BE2C (cell line): ENCODE measurements at regions not wholly inside any gene's neighbourhood (a gene's known extent, or its start where the extent isn't known, plus 50 kb on each side); places are given as distances from the start of the nearest gene placed in this dataset.

Experiments used
- DNase-seq: peaks from one replicate; pipeline ENCODE4 v3.0.0-alpha.2; 2020
- H3K27me3 ChIP-seq: fragments of 250-450 bp; sonication (Bioruptor Pico); 2 replicates; pipeline ENCODE4 v1.5.1; 2020; ENCODE audit warnings: mild to moderate bottlenecking
- H3K36me3 ChIP-seq: fragments of 250-450 bp; sonication (Bioruptor Pico); 2 replicates; pipeline ENCODE4 v1.5.1; 2020; ENCODE audit warnings: mild to moderate bottlenecking
- H3K4me1 ChIP-seq: fragments of 250-450 bp; sonication (Bioruptor Pico); 2 replicates; pipeline ENCODE4 v1.5.1; 2020
- H3K4me3 ChIP-seq: 2 replicates; pipeline ENCODE4 v1.5.1; 2011; ENCODE audit warnings: low read depth, low read length
- H3K9me3 ChIP-seq: fragments of 250-450 bp; sonication (Bioruptor Pico); 2 replicates; pipeline ENCODE4 v1.5.1; 2020
- TF ChIP-seq, protein P1 (sequence below): IDR thresholded peaks from 2 replicates; pipeline ENCODE4 v1.5.1; 2012; ENCODE audit warnings: mild to moderate bottlenecking, low read depth, low read length

- no peaks in the 10 kb centered on the region for H3K36me3 ChIP-seq
- H3K9me3 ChIP-seq: no peaks in the 10 kb centered on the region
- no peaks in the 10 kb centered on the region for H3K27me3 ChIP-seq
- no peak for DNase-seq
- H3K4me1 ChIP-seq: no peaks in the 10 kb centered on the region
- TF ChIP-seq, protein P1, sequence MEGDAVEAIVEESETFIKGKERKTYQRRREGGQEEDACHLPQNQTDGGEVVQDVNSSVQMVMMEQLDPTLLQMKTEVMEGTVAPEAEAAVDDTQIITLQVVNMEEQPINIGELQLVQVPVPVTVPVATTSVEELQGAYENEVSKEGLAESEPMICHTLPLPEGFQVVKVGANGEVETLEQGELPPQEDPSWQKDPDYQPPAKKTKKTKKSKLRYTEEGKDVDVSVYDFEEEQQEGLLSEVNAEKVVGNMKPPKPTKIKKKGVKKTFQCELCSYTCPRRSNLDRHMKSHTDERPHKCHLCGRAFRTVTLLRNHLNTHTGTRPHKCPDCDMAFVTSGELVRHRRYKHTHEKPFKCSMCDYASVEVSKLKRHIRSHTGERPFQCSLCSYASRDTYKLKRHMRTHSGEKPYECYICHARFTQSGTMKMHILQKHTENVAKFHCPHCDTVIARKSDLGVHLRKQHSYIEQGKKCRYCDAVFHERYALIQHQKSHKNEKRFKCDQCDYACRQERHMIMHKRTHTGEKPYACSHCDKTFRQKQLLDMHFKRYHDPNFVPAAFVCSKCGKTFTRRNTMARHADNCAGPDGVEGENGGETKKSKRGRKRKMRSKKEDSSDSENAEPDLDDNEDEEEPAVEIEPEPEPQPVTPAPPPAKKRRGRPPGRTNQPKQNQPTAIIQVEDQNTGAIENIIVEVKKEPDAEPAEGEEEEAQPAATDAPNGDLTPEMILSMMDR: no peak
- no peak overlapping the region for H3K4me3 ChIP-seq
Observed at GRCh38 chr13:22276616-22277015, 605.7 kb downstream of the FGF9 start.

DNA sequence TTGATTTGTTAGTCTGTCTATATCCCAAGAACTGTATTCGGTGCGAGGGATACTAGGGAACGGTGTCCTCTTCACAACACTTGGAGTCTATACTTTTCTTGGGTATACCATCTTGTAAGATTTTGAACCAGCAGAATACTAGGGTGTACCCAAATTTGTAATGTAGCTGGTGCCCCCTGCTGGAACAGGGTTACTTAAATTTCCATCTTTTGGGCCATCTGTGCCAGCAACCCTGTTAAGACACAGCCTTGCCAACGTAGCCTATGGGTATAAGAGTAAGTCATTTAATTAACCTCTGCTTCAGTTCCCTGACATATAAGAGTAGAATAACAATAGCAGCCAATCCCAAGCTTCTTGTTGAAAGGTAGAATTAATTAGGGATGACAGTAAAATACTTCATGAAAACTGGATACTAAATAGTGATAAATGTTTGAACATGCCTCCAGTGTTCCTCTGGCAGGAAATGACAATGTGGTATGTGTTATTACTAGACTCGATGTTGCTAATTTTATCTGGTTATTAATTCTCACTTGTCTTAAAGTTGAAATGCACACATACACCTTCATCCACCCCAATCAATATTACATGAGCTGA is 607.6 kb downstream of the FGF9 start:
- H3K9me3 ChIP-seq: no peaks in the 10 kb centered on the region
- DNase-seq: no peak
- H3K4me3 ChIP-seq: no peak overlapping the region
- TF ChIP-seq, protein P1: no peak
- no peaks in the 10 kb centered on the region for H3K36me3 ChIP-seq
- H3K27me3 ChIP-seq: no peaks in the 10 kb centered on the region
- no peaks in the 10 kb centered on the region for H3K4me1 ChIP-seq

GRCh38 chr13:22285867-22286266 is 615.0 kb downstream of the FGF9 start:
- H3K4me3 ChIP-seq: no peak overlapping the region
- no peaks in the 10 kb centered on the region for H3K4me1 ChIP-seq
- no peaks in the 10 kb centered on the region for H3K9me3 ChIP-seq
- no peaks in the 10 kb centered on the region for H3K27me3 ChIP-seq
- no peaks in the 10 kb centered on the region for H3K36me3 ChIP-seq
- no peak for DNase-seq
- TF ChIP-seq, protein P1: no peak

- Histone ChIP-seq H3K9me3 (no peaks in the 10 kb centered on the region), H3K4me3 (no peak overlapping the region), H3K36me3 (no peaks in the 10 kb centered on the region), H3K27me3 (no peaks in the 10 kb centered on the region), H3K4me1 (no peaks in the 10 kb centered on the region)
- TF ChIP-seq, protein P1: no peak
- no peak for DNase-seq
Observed at GRCh38 chr13:22286338-22286737, 615.5 kb downstream of the FGF9 start.

DNA sequence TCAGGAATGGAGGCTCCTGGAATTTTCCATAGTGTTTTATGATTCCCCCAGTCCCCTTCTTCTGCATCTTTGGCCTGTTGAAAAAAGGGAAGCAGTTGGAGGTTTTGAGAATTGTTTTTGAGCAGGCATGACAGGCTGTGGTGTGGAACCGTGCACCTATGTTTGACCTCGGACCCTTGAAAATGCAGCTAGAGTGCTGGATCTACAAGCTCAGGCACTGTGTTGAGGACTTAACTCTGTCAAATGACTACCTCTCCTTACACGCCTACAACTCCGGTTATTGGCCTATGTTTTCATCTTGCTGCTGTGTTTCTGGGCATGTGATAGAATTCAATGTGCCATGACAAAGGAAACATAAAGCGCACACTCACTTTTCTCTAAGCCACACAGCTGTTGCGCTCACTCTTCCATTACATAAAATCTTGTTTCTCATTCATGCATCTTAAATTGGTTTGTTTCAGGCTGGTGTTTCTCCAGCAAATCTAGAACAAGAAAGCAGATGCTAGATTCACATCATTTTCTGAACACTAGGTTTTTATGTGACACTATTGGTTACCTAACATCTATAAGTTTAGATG is 616.6 kb downstream of the FGF9 start:
- TF ChIP-seq, protein P1: no peak
- Histone ChIP-seq H3K4me1 (no peaks in the 10 kb centered on the region), H3K27me3 (no peaks in the 10 kb centered on the region), H3K4me3 (no peak overlapping the region), H3K36me3 (no peaks in the 10 kb centered on the region), H3K9me3 (no peaks in the 10 kb centered on the region)
- DNase-seq: no peak

DNA sequence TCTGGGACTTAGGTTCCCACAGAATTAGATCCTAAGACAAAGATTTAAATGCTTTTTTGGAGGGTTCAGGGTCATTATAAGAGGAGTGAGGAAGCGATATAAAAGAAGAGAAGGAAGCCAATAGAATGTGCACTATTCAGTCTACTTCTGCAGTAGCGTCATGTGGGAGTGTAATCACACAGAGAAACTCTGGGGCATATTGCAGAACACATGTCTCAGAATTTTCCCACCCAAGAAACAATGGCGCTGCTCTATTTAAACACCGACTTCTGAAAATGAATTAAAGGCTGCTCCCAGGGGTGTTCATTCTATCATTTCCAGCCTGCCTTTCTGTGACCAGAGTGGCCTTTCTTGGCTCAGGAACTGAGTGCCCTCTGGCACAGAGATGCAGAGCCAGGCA is 617.6 kb downstream of the FGF9 start:
- no peaks in the 10 kb centered on the region for H3K27me3 ChIP-seq
- TF ChIP-seq, protein P1: no peak
- DNase-seq: no peak
- H3K9me3 ChIP-seq: no peaks in the 10 kb centered on the region
- H3K4me1 ChIP-seq: no peaks in the 10 kb centered on the region
- H3K4me3 ChIP-seq: no peak overlapping the region
- H3K36me3 ChIP-seq: no peaks in the 10 kb centered on the region
